GM21390 (cell line): ENCODE measurements at regions not wholly inside any gene's neighbourhood (a gene's known extent, or its start where the extent isn't known, plus 50 kb on each side); places are given as distances from the start of the nearest gene placed in this dataset.

Source experiments
- ATAC-seq: cut with Tn5 transposase; IDR thresholded peaks from one replicate; pipeline ENCODE4 v1.9.1; 2021; ENCODE audit not compliant: unreplicated experiment

DNA sequence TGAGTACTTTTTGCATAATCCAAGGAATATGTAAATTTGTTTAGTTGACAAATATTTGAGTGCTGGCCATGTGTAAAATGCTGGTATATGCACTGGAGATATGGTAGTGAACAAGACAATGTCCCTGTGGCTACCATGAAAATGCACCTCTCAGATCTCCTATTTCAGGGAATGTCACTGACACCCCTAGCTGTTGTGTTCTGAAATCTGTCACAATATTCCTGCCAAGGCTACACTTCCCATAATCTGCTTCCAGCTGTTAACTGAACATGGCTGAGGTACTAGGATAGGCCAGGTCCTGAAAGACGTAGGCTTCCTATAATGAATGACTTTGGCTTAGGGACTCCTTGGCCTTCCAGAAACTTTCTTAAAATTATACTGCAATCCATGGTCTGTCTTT, 197.8 kb downstream of the ZNF648 start:
- no peak for ATAC-seq

DNA sequence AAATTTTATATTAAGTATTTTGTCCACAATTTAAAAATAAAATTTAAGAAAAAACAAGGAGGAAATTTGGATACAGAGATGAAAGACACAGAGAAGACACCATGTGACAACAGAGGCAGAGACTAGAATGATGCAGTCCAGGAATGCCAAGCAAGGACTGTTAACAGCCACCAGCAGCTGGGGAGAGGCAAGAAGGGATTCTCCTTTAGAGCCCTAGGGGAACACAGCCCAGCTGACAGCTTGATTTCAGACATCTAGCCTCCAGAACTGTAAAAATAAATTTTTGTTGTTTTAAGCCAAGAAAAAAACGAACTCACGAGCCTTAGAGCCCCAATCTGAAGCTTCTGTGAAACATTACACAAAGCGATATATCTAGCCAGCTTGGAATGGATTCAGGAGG, 198.5 kb downstream of the ZNF648 start:
- ATAC-seq: no peak

DNA sequence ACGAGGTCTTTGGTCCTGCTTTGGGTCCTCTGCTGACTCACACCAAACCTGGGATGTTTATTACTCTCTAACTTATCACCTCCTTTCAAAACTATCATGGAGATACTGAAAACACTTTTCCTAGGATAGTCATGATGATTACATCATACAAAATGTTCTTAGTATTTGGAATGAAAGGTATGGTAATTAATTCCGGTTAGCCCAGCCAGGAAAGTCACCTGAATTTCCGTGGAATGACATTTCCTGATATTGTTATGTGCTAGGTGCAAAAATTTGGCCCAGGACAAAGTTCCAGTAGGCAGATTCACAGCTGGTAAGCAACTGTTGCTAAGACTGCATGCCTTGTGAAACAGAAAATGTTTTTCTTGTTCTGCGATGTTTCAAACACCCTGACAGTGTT, 203.4 kb downstream of the ZNF648 start:
- no peak for ATAC-seq
